C4-2B (cell line): ENCODE measurements at regions not wholly inside any gene's neighbourhood (a gene's known extent, or its start where the extent isn't known, plus 50 kb on each side); places are given as distances from the start of the nearest gene placed in this dataset.

Experiments used
- ZFX ChIP-seq: fragments of 450-650 bp; IDR thresholded peaks from 2 replicates; pipeline ENCODE4 v1.6.1; 2017
- TF ChIP-seq, protein P1 (sequence below): fragments of 450-650 bp; conservative IDR thresholded peaks from 2 replicates; pipeline ENCODE4 v1.5.1; 2017; ENCODE audit warnings: mild to moderate bottlenecking

GRCh38 chr9:23343226-23343625, 482.8 kb downstream of the ELAVL2 start:
- TF ChIP-seq, protein P1, sequence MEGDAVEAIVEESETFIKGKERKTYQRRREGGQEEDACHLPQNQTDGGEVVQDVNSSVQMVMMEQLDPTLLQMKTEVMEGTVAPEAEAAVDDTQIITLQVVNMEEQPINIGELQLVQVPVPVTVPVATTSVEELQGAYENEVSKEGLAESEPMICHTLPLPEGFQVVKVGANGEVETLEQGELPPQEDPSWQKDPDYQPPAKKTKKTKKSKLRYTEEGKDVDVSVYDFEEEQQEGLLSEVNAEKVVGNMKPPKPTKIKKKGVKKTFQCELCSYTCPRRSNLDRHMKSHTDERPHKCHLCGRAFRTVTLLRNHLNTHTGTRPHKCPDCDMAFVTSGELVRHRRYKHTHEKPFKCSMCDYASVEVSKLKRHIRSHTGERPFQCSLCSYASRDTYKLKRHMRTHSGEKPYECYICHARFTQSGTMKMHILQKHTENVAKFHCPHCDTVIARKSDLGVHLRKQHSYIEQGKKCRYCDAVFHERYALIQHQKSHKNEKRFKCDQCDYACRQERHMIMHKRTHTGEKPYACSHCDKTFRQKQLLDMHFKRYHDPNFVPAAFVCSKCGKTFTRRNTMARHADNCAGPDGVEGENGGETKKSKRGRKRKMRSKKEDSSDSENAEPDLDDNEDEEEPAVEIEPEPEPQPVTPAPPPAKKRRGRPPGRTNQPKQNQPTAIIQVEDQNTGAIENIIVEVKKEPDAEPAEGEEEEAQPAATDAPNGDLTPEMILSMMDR, result no peak
- no peak for TF ChIP-seq ZFX
